ENCODE measurements at regions not wholly inside any gene's neighbourhood (a gene's known extent, or its start where the extent isn't known, plus 50 kb on each side); places are given as distances from the start of the nearest gene placed in this dataset.

- TF ChIP-seq CTCF (IDR thresholded peaks at IDR 0.05): no peak
- TF ChIP-seq EZH2phosphoT487 (IDR thresholded peaks at IDR 0.05): no peak
- no peak for TF ChIP-seq EZH2 (IDR thresholded peaks at IDR 0.05)
Measured at GRCh38 chrX:33357606-33358005, 146.3 kb upstream of the DMD start.
